CD4-positive, alpha-beta memory T cell (primary cell): ENCODE measurements at regions not wholly inside any gene's neighbourhood (a gene's known extent, or its start where the extent isn't known, plus 50 kb on each side); places are given as distances from the start of the nearest gene placed in this dataset.

Source experiments
- CTCF ChIA-PET: fragments of 350-600 bp; sonication (Branson Sonifier 250); formaldehyde crosslinking; loops from one replicate; lab custom pipeline; 2021; ENCODE audit warnings: inconsistent platforms; ENCODE audit not compliant: partially characterized antibody; lab: Charles Lee
- POLR2A ChIA-PET: fragments of 350-600 bp; sonication (Branson Sonifier 250); formaldehyde crosslinking; loops from one replicate; lab custom pipeline; 2021; ENCODE audit not compliant: partially characterized antibody; lab: Charles Lee
- DNase-seq, 5 donors: peaks; one replicate each; pipeline versions ENCODE4 v3.0.0 to v3.0.0-alpha.2; 2020 to 2022; ENCODE audit warnings: mixed read lengths in 1 of 5
- H3K27ac ChIP-seq: one replicate; pipeline ENCODE4 v1.7.0; 2013; ENCODE audit warnings: low read depth, low read length
- H3K27me3 ChIP-seq: 2 replicates; pipeline ENCODE4 v1.7.0; 2013; ENCODE audit warnings: mild to moderate bottlenecking, low read length, moderate library complexity; ENCODE audit not compliant: insufficient read depth
- H3K36me3 ChIP-seq: 2 replicates; pipeline ENCODE4 v1.7.0; 2013; ENCODE audit warnings: mild to moderate bottlenecking, low read length, moderate library complexity; ENCODE audit not compliant: insufficient read depth
- H3K4me1 ChIP-seq: 2 replicates; pipeline ENCODE4 v1.7.0; 2013; ENCODE audit warnings: mild to moderate bottlenecking, low read length, moderate library complexity; ENCODE audit not compliant: insufficient read depth
- H3K4me3 ChIP-seq, 2 donors: one replicate each; pipeline ENCODE4 v1.7.0; 2013; ENCODE audit warnings: low read length in 2 of 2, mild to moderate bottlenecking in 1 of 2
- H3K9me3 ChIP-seq, 2 donors: one replicate each; pipeline ENCODE4 v1.7.0; 2013; ENCODE audit warnings: low read length in 2 of 2, control low read depth in 1 of 2; ENCODE audit not compliant: control insufficient read depth in 1 of 2
- H3K27ac Mint-ChIP-seq, 7 donors: one replicate each; pipeline ENCODE4 v1.8.0; 2020 to 2021; ENCODE audit warnings: mixed read lengths in 7 of 7, mild to moderate bottlenecking in 6 of 7, inconsistent platforms in 3 of 7, moderate library complexity in 3 of 7
- H3K27me3 Mint-ChIP-seq, 2 donors: one replicate each; pipeline ENCODE4 v1.8.0; 2020 to 2021; ENCODE audit warnings: mixed read lengths in 2 of 2
- H3K36me3 Mint-ChIP-seq, 2 donors: one replicate each; pipeline ENCODE4 v1.8.0; 2020 to 2021; ENCODE audit warnings: mixed read lengths in 2 of 2, inconsistent platforms in 1 of 2, mild to moderate bottlenecking in 1 of 2
- H3K4me1 Mint-ChIP-seq, 4 donors: one replicate each; pipeline ENCODE4 v1.8.0; 2020 to 2021; ENCODE audit warnings: mixed read lengths in 4 of 4, mild to moderate bottlenecking in 1 of 4
- H3K4me3 Mint-ChIP-seq, 8 donors: one replicate each; pipeline ENCODE4 v1.8.0; 2020 to 2021; ENCODE audit warnings: mixed read lengths in 8 of 8, mild to moderate bottlenecking in 7 of 8, moderate library complexity in 6 of 8, inconsistent platforms in 3 of 8
- H3K9me3 Mint-ChIP-seq, 8 donors: one replicate each; pipeline ENCODE4 v1.8.0; 2020 to 2021; ENCODE audit warnings: mixed read lengths in 8 of 8, mild to moderate bottlenecking in 5 of 8, inconsistent platforms in 3 of 8, moderate library complexity in 1 of 8
- intact Hi-C: fragments of 100-400 bp; cut with micrococcal nuclease; formaldehyde crosslinking; loops from one replicate; pipeline ENCODE4 v1.15.1; 2023

- Histone ChIP-seq H3K4me3 (no peak overlapping the region), H3K27ac (no peak overlapping the region), H3K9me3 (no peaks in the 10 kb centered on the region), H3K27me3 (no peaks in the 10 kb centered on the region), H3K36me3 (no peaks in the 10 kb centered on the region), H3K4me1 (no peaks in the 10 kb centered on the region)
- Mint-ChIP-seq H3K27me3 (peaks cover 2 to 3% of the 10 kb centered on the region in 2 donors), H3K27ac (no peak overlapping the region), H3K4me1 (no peaks in the 10 kb centered on the region), H3K4me3 (no peak overlapping the region), H3K36me3 (no peaks in the 10 kb centered on the region), H3K9me3 (peaks cover 0 to 8% (median 0%) of the 10 kb centered on the region in 8 donors)
- POLR2A ChIA-PET: no interaction called here
- DNase-seq: no peak
- intact Hi-C loops: no loop called here
- CTCF ChIA-PET: no interaction called here
Observed at GRCh38 chr16:80447241-80447640, 93.6 kb upstream of the DYNLRB2 start.

GRCh38 chr16:80442779-80443178 is 98.0 kb upstream of the DYNLRB2 start:
- intact Hi-C loops: no loop called here
- H3K27me3 ChIP-seq: no peaks in the 10 kb centered on the region
- Mint-ChIP-seq H3K4me1 (peaks cover 5 to 19% (median 10%) of the 10 kb centered on the region in 4 donors), H3K27ac (no peak overlapping the region), H3K4me3 (no peak overlapping the region), H3K27me3 (no peaks in the 10 kb centered on the region), H3K9me3 (peaks cover 0 to 1% (median 0%) of the 10 kb centered on the region in 8 donors), H3K36me3 (no peaks in the 10 kb centered on the region)
- H3K27ac ChIP-seq: no peak overlapping the region
- ChIA-PET POLR2A (no interaction called here), CTCF (no interaction called here)
- DNase-seq: no peak
- no peaks in the 10 kb centered on the region for H3K4me1 ChIP-seq
- no peaks in the 10 kb centered on the region for H3K36me3 ChIP-seq
- no peaks in the 10 kb centered on the region for H3K9me3 ChIP-seq
- no peak overlapping the region for H3K4me3 ChIP-seq

- Histone ChIP-seq H3K4me1 (no peaks in the 10 kb centered on the region), H3K4me3 (no peak overlapping the region), H3K27me3 (no peaks in the 10 kb centered on the region), H3K27ac (no peak overlapping the region), H3K36me3 (no peaks in the 10 kb centered on the region), H3K9me3 (no peaks in the 10 kb centered on the region)
- Mint-ChIP-seq H3K27ac (no peak overlapping the region), H3K36me3 (no peaks in the 10 kb centered on the region), H3K4me1 (peaks cover 5 to 19% (median 10%) of the 10 kb centered on the region in 4 donors), H3K9me3 (peaks cover 0 to 1% (median 0%) of the 10 kb centered on the region in 8 donors), H3K4me3 (no peak overlapping the region), H3K27me3 (peaks cover 0 to 4% of the 10 kb centered on the region in 2 donors)
- intact Hi-C loops: no loop called here
- ChIA-PET POLR2A (no interaction called here), CTCF (no interaction called here)
- no peak for DNase-seq
Observed at GRCh38 chr16:80441935-80442334, 98.9 kb upstream of the DYNLRB2 start.

GRCh38 chr16:80440667-80441066 is 100.1 kb upstream of the DYNLRB2 start:
- H3K27me3 Mint-ChIP-seq: peaks cover 0 to 4% of the 10 kb centered on the region in 2 donors
- no peaks in the 10 kb centered on the region for H3K36me3 Mint-ChIP-seq
- peaks cover 0 to 2% (median 0%) of the 10 kb centered on the region in 8 donors for H3K9me3 Mint-ChIP-seq
- H3K4me3 Mint-ChIP-seq: peak overlapping the region; percentile 23 to 69 (median 46)
- Histone ChIP-seq H3K36me3 (no peaks in the 10 kb centered on the region), H3K4me3 (no peak overlapping the region), H3K9me3 (no peaks in the 10 kb centered on the region), H3K4me1 (no peaks in the 10 kb centered on the region), H3K27ac (no peak overlapping the region), H3K27me3 (no peaks in the 10 kb centered on the region)
- POLR2A ChIA-PET: no interaction called here
- no peak overlapping the region for H3K27ac Mint-ChIP-seq
- DNase-seq: no peak
- H3K4me1 Mint-ChIP-seq: peaks cover 5 to 19% (median 10%) of the 10 kb centered on the region in 4 donors
- intact Hi-C loops: no loop called here
- CTCF ChIA-PET: interaction anchor here (1.6 kb wide), 1 partner anchor 10 kb away, joined by 3 read pairs; no protein-coding TSS in a partner anchor

- POLR2A ChIA-PET: no interaction called here
- no peaks in the 10 kb centered on the region for H3K36me3 ChIP-seq
- CTCF ChIA-PET: no interaction called here
- intact Hi-C loops: no loop called here
- peaks cover 7 to 21% of the 10 kb centered on the region in 2 donors for H3K27me3 Mint-ChIP-seq
- H3K4me3 ChIP-seq: no peak overlapping the region
- H3K27me3 ChIP-seq: no peaks in the 10 kb centered on the region
- no peaks in the 10 kb centered on the region for H3K36me3 Mint-ChIP-seq
- peaks cover 5 to 19% (median 10%) of the 10 kb centered on the region in 4 donors for H3K4me1 Mint-ChIP-seq
- no peak overlapping the region for H3K4me3 Mint-ChIP-seq
- H3K9me3 Mint-ChIP-seq: peaks cover 0 to 6% (median 1%) of the 10 kb centered on the region in 8 donors
- no peaks in the 10 kb centered on the region for H3K9me3 ChIP-seq
- no peaks in the 10 kb centered on the region for H3K4me1 ChIP-seq
- no peak overlapping the region for H3K27ac ChIP-seq
- DNase-seq: no peak
- H3K27ac Mint-ChIP-seq: no peak overlapping the region
Observed at GRCh38 chr16:80437707-80438106, 103.1 kb upstream of the DYNLRB2 start.

GRCh38 chr16:80436510-80436909 is 104.3 kb upstream of the DYNLRB2 start:
- Mint-ChIP-seq H3K4me3 (no peak overlapping the region), H3K27ac (no peak overlapping the region), H3K9me3 (peaks cover 0 to 6% (median under 1%) of the 10 kb centered on the region in 8 donors), H3K27me3 (peaks cover 12 to 28% of the 10 kb centered on the region in 2 donors), H3K36me3 (no peaks in the 10 kb centered on the region), H3K4me1 (peaks cover 5 to 18% (median 10%) of the 10 kb centered on the region in 4 donors)
- CTCF ChIA-PET: no interaction called here
- Histone ChIP-seq H3K36me3 (no peaks in the 10 kb centered on the region), H3K4me1 (no peaks in the 10 kb centered on the region), H3K4me3 (no peak overlapping the region), H3K9me3 (no peaks in the 10 kb centered on the region), H3K27ac (no peak overlapping the region), H3K27me3 (no peaks in the 10 kb centered on the region)
- intact Hi-C loops: no loop called here
- POLR2A ChIA-PET: no interaction called here
- no peak for DNase-seq

- H3K4me1 Mint-ChIP-seq: no peaks in the 10 kb centered on the region
- no peaks in the 10 kb centered on the region for H3K9me3 ChIP-seq
- peaks cover 6% of the 10 kb centered on the region for H3K27me3 ChIP-seq
- no peak overlapping the region for H3K4me3 Mint-ChIP-seq
- no peak overlapping the region for H3K27ac Mint-ChIP-seq
- CTCF ChIA-PET: no interaction called here
- H3K4me3 ChIP-seq: no peak overlapping the region
- no peak for DNase-seq
- H3K9me3 Mint-ChIP-seq: peaks cover 0 to 11% (median 3%) of the 10 kb centered on the region in 8 donors
- H3K27ac ChIP-seq: no peak overlapping the region
- H3K4me1 ChIP-seq: no peaks in the 10 kb centered on the region
- no peaks in the 10 kb centered on the region for H3K36me3 ChIP-seq
- peaks cover 16 to 42% of the 10 kb centered on the region in 2 donors for H3K27me3 Mint-ChIP-seq
- POLR2A ChIA-PET: no interaction called here
- intact Hi-C loops: no loop called here
- H3K36me3 Mint-ChIP-seq: no peaks in the 10 kb centered on the region
Observed at GRCh38 chr16:80433623-80434022, 107.2 kb upstream of the DYNLRB2 start.
